H1 (cell line): ENCODE measurements at regions not wholly inside any gene's neighbourhood (a gene's known extent, or its start where the extent isn't known, plus 50 kb on each side); places are given as distances from the start of the nearest gene placed in this dataset.

Experiments used
- BACH1 ChIP-seq: IDR thresholded peaks from 2 replicates; pipeline ENCODE4 v1.6.1; 2012; ENCODE audit warnings: low read length, improper control_type of control experiment

DNA sequence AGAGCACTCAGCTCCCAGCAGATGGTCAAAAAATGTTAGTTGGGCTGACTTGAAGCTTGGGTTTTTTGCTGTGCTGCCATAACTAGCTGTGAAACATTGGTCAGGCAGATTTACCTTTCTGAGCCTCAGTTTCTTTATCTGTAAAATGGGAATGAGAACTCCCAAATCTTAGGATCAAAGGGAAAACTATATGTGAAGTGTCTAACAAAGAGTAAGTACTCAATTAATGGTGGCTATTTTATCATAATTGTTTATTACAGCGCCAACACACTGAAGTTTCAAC is 164.2 kb upstream of the POU3F1 start (continued):
- TF ChIP-seq BACH1, result no peak
- TF ChIP-seq, all 59 proteins: peak for 0
